Anterior cingulate cortex (tissue), 58 donors: ENCODE measurements at regions not wholly inside any gene's neighbourhood (a gene's known extent, or its start where the extent isn't known, plus 50 kb on each side); places are given as distances from the start of the nearest gene placed in this dataset.

ENCODE experiments used
- DNase-seq, 58 donors: peaks; one replicate each; lab custom pipeline; 2025; lab: John Stamatoyannopoulos, UW

GRCh38 chr2:16615687-16616615, 49.7 kb downstream of the CYRIA start:
- peak in 40 of 58 donors; percentile 31 to 88 (median 70) for DNase-seq

- no peak for DNase-seq
Measured at GRCh38 chr2:16615246-16615645, 50.4 kb downstream of the CYRIA start.

GRCh38 chr2:16614314-16614860, 51.2 kb downstream of the CYRIA start:
- peak in 4 of 58 donors; percentile 22 to 55 (median 34) for DNase-seq

GRCh38 chr2:16613539-16614011, 52.1 kb downstream of the CYRIA start:
- no peak for DNase-seq

- peak in 20 of 58 donors; percentile 15 to 71 (median 41) for DNase-seq
Measured at GRCh38 chr2:16612490-16612889, 53.1 kb downstream of the CYRIA start.

GRCh38 chr2:16609786-16610185, 55.8 kb downstream of the CYRIA start:
- no peak for DNase-seq

- DNase-seq, result peak in 57 of 58 donors; percentile 25 to 89 (median 75)
Measured at GRCh38 chr2:16608661-16609643, 56.7 kb downstream of the CYRIA start.

GRCh38 chr2:16607301-16607700, 58.3 kb downstream of the CYRIA start:
- DNase-seq, result no peak

- no peak for DNase-seq
Measured at GRCh38 chr2:16604236-16604635, 61.4 kb downstream of the CYRIA start.

- no peak for DNase-seq
Measured at GRCh38 chr2:16591370-16591933, 74.2 kb downstream of the CYRIA start.

GRCh38 chr2:16589465-16589864, 76.2 kb downstream of the CYRIA start:
- DNase-seq, result no peak

- DNase-seq, result no peak
Measured at GRCh38 chr2:16588565-16588964, 77.1 kb downstream of the CYRIA start.

GRCh38 chr2:16587601-16588000, 78.0 kb downstream of the CYRIA start:
- no peak for DNase-seq

GRCh38 chr2:16584824-16585540, 80.7 kb downstream of the CYRIA start:
- DNase-seq, result peak in 1 of 58 donors; percentile 1

GRCh38 chr2:16584084-16584483, 81.5 kb downstream of the CYRIA start:
- no peak for DNase-seq

GRCh38 chr2:16581241-16581640, 84.4 kb downstream of the CYRIA start:
- DNase-seq, result no peak

- DNase-seq, result no peak
Measured at GRCh38 chr2:16578081-16578480, 87.6 kb downstream of the CYRIA start.

- DNase-seq, result no peak
Measured at GRCh38 chr2:16570516-16570915, 95.1 kb downstream of the CYRIA start.

GRCh38 chr2:16568998-16569784, 96.4 kb downstream of the CYRIA start:
- no peak for DNase-seq
